ENCODE measurements at regions not wholly inside any gene's neighbourhood (a gene's known extent, or its start where the extent isn't known, plus 50 kb on each side); places are given as distances from the start of the nearest gene placed in this dataset.

DNA sequence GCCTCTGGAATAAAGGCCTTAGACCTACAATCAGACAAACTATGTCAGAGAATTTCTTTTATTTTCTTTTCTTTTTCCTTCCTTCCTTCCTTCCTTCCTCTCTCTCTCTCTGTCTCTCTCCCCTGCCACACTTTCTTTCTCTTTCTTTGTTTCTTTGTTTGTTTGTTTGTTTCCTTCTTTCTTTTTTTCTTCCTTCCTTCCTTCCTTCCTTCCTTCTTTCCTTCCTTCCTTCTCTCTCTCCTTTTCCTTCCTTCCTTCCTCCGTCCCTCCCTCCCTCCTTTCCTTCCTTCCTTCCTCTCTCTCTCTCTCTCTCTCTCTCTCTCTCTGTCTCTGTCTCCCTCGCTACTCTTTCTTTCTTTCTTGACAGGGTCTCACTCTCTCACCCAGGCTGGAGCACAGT lies 242.6 kb downstream of the GATA3 start:
- no peaks in the 10 kb centered on the region for H3K27me3 ChIP-seq (ENCODE audit: insufficient read depth, poor library complexity, severe bottlenecking)
- H3K27ac ChIP-seq (replicated peaks) = no peak overlapping the region
- no peak overlapping the region for H3K4me3 ChIP-seq (replicated peaks; ENCODE audit: insufficient read depth, low read length)
- DNase-seq (ENCODE audit: low read depth in 1 of 2, low spot score in 1 of 2) = no peak
- TF ChIP-seq, protein P1, sequence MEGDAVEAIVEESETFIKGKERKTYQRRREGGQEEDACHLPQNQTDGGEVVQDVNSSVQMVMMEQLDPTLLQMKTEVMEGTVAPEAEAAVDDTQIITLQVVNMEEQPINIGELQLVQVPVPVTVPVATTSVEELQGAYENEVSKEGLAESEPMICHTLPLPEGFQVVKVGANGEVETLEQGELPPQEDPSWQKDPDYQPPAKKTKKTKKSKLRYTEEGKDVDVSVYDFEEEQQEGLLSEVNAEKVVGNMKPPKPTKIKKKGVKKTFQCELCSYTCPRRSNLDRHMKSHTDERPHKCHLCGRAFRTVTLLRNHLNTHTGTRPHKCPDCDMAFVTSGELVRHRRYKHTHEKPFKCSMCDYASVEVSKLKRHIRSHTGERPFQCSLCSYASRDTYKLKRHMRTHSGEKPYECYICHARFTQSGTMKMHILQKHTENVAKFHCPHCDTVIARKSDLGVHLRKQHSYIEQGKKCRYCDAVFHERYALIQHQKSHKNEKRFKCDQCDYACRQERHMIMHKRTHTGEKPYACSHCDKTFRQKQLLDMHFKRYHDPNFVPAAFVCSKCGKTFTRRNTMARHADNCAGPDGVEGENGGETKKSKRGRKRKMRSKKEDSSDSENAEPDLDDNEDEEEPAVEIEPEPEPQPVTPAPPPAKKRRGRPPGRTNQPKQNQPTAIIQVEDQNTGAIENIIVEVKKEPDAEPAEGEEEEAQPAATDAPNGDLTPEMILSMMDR (IDR thresholded peaks at IDR 0.05; ENCODE audit: insufficient read depth, low read length) = no peak
- TF ChIP-seq GABPA (IDR thresholded peaks at IDR 0.05; ENCODE audit: low read depth) (no peak), SPI1 (IDR thresholded peaks at IDR 0.05; ENCODE audit: borderline replicate concordance, low read depth) (no peak), POLR2AphosphoS5 (IDR thresholded peaks at IDR 0.05; ENCODE audit: low read depth) (no peak)
- TF ChIP-seq, protein P2, sequence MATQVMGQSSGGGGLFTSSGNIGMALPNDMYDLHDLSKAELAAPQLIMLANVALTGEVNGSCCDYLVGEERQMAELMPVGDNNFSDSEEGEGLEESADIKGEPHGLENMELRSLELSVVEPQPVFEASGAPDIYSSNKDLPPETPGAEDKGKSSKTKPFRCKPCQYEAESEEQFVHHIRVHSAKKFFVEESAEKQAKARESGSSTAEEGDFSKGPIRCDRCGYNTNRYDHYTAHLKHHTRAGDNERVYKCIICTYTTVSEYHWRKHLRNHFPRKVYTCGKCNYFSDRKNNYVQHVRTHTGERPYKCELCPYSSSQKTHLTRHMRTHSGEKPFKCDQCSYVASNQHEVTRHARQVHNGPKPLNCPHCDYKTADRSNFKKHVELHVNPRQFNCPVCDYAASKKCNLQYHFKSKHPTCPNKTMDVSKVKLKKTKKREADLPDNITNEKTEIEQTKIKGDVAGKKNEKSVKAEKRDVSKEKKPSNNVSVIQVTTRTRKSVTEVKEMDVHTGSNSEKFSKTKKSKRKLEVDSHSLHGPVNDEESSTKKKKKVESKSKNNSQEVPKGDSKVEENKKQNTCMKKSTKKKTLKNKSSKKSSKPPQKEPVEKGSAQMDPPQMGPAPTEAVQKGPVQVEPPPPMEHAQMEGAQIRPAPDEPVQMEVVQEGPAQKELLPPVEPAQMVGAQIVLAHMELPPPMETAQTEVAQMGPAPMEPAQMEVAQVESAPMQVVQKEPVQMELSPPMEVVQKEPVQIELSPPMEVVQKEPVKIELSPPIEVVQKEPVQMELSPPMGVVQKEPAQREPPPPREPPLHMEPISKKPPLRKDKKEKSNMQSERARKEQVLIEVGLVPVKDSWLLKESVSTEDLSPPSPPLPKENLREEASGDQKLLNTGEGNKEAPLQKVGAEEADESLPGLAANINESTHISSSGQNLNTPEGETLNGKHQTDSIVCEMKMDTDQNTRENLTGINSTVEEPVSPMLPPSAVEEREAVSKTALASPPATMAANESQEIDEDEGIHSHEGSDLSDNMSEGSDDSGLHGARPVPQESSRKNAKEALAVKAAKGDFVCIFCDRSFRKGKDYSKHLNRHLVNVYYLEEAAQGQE (IDR thresholded peaks at IDR 0.05; ENCODE audit: insufficient replicate concordance, low read depth) = no peak

DNA sequence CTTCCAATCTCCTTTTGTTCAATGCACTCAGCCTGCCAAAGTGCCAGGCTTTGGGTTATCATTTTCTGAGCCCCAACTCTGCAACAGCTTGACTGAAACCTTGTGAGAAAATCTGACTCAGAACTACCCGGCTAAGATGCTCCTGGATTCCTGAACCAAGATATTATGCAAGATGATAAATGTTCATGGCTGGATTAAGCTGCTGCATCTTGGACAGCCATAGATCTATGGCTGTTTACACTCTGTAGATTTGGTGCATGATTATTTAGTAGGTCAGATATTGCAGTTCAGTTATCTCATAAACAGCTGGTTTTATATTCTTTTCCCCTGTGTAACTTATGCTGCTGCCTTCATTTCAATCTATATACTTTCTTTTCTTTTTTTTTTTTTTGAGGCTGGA lies 243.5 kb downstream of the GATA3 start:
- DNase-seq (ENCODE audit: low read depth in 1 of 2, low spot score in 1 of 2) = no peak
- no peak for TF ChIP-seq GABPA (IDR thresholded peaks at IDR 0.05; ENCODE audit: low read depth)
- TF ChIP-seq, protein P2 (IDR thresholded peaks at IDR 0.05; ENCODE audit: insufficient replicate concordance, low read depth) = no peak
- no peak for TF ChIP-seq SPI1 (IDR thresholded peaks at IDR 0.05; ENCODE audit: borderline replicate concordance, low read depth)
- TF ChIP-seq, protein P1 (IDR thresholded peaks at IDR 0.05; ENCODE audit: insufficient read depth, low read length) = no peak
- no peak for TF ChIP-seq POLR2AphosphoS5 (IDR thresholded peaks at IDR 0.05; ENCODE audit: low read depth)
- Histone ChIP-seq H3K27ac (replicated peaks) (no peak overlapping the region), H3K4me3 (replicated peaks; ENCODE audit: insufficient read depth, low read length) (no peak overlapping the region), H3K27me3 (ENCODE audit: insufficient read depth, poor library complexity, severe bottlenecking) (no peaks in the 10 kb centered on the region)

DNA sequence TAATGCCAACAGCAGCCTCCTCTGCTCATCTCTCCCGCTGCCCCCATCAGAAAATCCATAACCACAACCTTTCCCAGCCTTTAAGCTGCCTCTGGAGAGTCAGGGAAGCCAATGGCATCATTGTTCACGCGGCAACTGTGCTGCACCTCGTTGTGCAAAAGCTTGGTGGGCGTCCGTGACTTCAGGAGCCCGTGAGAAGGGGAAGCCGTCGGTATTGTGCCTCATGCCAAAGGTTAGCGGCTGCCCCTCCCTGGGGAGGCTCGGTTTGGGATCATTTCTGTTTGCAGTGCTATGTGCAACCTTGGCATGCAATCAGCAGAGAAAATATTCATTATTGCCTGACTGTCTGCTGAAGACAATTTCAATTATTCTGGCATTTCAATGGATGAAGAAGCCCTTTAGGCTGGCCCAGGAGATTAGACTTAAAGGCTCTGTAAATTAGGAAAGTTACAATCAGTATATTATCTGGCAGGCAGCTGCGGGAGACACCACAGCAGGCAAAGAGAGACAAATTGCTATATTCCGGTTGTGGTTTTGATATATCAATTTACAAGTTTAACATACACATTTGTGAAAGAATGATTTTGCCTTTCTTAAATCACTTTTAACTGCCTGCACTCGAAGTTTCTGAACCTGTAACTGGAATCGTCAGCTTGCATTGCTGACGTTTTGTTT lies 244.5 kb downstream of the GATA3 start:
- Histone ChIP-seq H3K27ac (replicated peaks) (no peak overlapping the region), H3K27me3 (ENCODE audit: insufficient read depth, poor library complexity, severe bottlenecking) (no peaks in the 10 kb centered on the region), H3K4me3 (replicated peaks; ENCODE audit: insufficient read depth, low read length) (no peak overlapping the region)
- TF ChIP-seq, protein P1 (IDR thresholded peaks at IDR 0.05; ENCODE audit: insufficient read depth, low read length) = no peak
- TF ChIP-seq POLR2AphosphoS5 (IDR thresholded peaks at IDR 0.05; ENCODE audit: low read depth) (no peak), SPI1 (IDR thresholded peaks at IDR 0.05; ENCODE audit: borderline replicate concordance, low read depth) (no peak), GABPA (IDR thresholded peaks at IDR 0.05; ENCODE audit: low read depth) (no peak)
- TF ChIP-seq, protein P2 (IDR thresholded peaks at IDR 0.05; ENCODE audit: insufficient replicate concordance, low read depth) = no peak
- no peak for DNase-seq (ENCODE audit: low read depth in 1 of 2, low spot score in 1 of 2)

All from HL-60 (cell line).